HG03060 (cell line): ENCODE measurements at regions not wholly inside any gene's neighbourhood (a gene's known extent, or its start where the extent isn't known, plus 50 kb on each side); places are given as distances from the start of the nearest gene placed in this dataset.

Experiments used
- ATAC-seq: cut with Tn5 transposase; IDR thresholded peaks from one replicate; pipeline ENCODE4 v1.9.1; 2021; ENCODE audit warnings: low read depth, moderate number of reproducible peaks; ENCODE audit not compliant: unreplicated experiment

- no peak for ATAC-seq
Observed at GRCh38 chr9:89720696-89721175, 115.9 kb downstream of the GADD45G start.

GRCh38 chr9:89721176-89721700 lies 116.4 kb downstream of the GADD45G start:
- ATAC-seq, result no peak

- no peak for ATAC-seq
Observed at GRCh38 chr9:89721971-89722530, 117.2 kb downstream of the GADD45G start.

- no peak for ATAC-seq
Observed at GRCh38 chr9:89722712-89723111, 117.9 kb downstream of the GADD45G start.

GRCh38 chr9:89723469-89724100 lies 118.8 kb downstream of the GADD45G start:
- no peak for ATAC-seq

- ATAC-seq, result no peak
Observed at GRCh38 chr9:89724659-89725058, 119.8 kb downstream of the GADD45G start.

GRCh38 chr9:89725271-89725670 lies 120.5 kb downstream of the GADD45G start:
- ATAC-seq, result no peak

- no peak for ATAC-seq
Observed at GRCh38 chr9:89729954-89730530, 125.2 kb downstream of the GADD45G start.

- ATAC-seq, result no peak
Observed at GRCh38 chr9:89730715-89731114, 125.9 kb downstream of the GADD45G start.

GRCh38 chr9:89731262-89732182 lies 126.7 kb downstream of the GADD45G start:
- ATAC-seq, result no peak

GRCh38 chr9:89732295-89732938 lies 127.6 kb downstream of the GADD45G start:
- no peak for ATAC-seq

GRCh38 chr9:89732939-89733324 lies 128.1 kb downstream of the GADD45G start:
- no peak for ATAC-seq

GRCh38 chr9:89734600-89735041 lies 129.8 kb downstream of the GADD45G start:
- no peak for ATAC-seq

GRCh38 chr9:89738137-89738932 lies 133.5 kb downstream of the GADD45G start:
- no peak for ATAC-seq

GRCh38 chr9:89739511-89739910 lies 134.7 kb downstream of the GADD45G start:
- no peak for ATAC-seq

- no peak for ATAC-seq
Observed at GRCh38 chr9:89739916-89740315, 135.1 kb downstream of the GADD45G start.

GRCh38 chr9:89740722-89741121 lies 135.9 kb downstream of the GADD45G start:
- ATAC-seq, result no peak

- no peak for ATAC-seq
Observed at GRCh38 chr9:89742660-89743059, 137.8 kb downstream of the GADD45G start.

- no peak for ATAC-seq
Observed at GRCh38 chr9:89743216-89743572, 138.4 kb downstream of the GADD45G start.
